NT2/D1 (cell line): ENCODE measurements at regions not wholly inside any gene's neighbourhood (a gene's known extent, or its start where the extent isn't known, plus 50 kb on each side); places are given as distances from the start of the nearest gene placed in this dataset.

Source experiments
- SUZ12 ChIP-seq: IDR thresholded peaks from 2 replicates; pipeline ENCODE4 v1.6.1; 2011; ENCODE audit not compliant: insufficient read length, insufficient read depth; ENCODE audit errors: extremely low read depth
- YY1 ChIP-seq: IDR thresholded peaks from 2 replicates; pipeline ENCODE4 v1.6.1; 2011; ENCODE audit not compliant: insufficient read length, insufficient read depth
- ZNF274 ChIP-seq: IDR thresholded peaks from 2 replicates; pipeline ENCODE4 v1.6.1; 2011; ENCODE audit warnings: mild to moderate bottlenecking, low read depth, low read length

DNA sequence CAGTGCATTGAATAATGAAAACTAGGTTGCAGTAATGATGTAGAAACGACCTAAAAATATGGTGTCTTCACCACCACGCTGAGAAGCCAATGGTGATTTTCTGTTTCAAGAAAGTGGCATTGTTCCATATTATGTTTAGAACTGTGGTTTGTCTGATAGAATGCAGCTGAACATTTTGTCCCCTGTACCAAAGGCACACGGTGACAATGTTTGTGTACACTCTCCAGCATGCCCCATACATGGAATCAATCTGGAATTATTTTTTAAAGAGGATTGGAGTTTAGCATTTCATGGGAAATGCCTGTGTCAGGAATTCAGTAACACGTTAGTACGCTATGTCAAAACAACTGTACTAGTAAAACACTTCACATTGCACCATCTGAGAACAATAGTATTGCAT, 237.4 kb upstream of the AUTS2 start:
- no peak for TF ChIP-seq ZNF274
- TF ChIP-seq YY1: no peak
- no peak for TF ChIP-seq SUZ12
